ENCODE measurements at regions not wholly inside any gene's neighbourhood (a gene's known extent, or its start where the extent isn't known, plus 50 kb on each side); places are given as distances from the start of the nearest gene placed in this dataset.

DNA sequence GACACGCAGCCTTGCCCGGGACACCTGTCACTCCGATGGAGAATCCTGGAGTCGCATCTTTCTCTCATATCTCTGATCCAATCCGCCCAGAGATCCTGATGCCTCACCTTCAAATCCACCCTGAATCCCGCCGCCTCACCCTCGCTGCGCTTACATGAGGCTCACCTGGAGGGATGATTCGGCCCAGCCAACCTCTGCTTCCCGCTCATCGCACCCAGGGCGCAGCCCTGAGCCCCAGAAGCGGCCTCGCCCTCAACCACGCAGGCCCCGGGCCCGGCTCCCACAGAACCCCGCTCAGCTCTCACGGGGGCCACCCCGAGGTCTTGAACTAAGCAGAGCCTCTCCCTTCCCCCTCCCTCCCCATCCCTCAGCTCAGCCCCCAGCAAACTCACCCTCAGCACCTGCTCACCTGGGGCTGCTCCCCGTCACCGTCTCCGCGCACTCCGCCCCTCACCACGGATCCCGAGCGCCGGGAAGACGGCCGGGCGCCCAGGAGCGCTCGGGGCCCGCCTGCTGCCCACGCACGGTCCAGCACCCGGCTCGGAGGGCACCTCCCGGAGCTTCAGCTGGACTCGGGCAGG, 160.0 kb downstream of the NDUFA10 start:
- H3K9me3 ChIP-seq (ENCODE audit: insufficient read depth, low read depth, low read length): peaks cover 19% of the 10 kb centered on the region; the same call in 1 of the 2 replicates
- 96% methylated on average over 42 of the region's 42 CpGs for WGBS
- no peaks in the 10 kb centered on the region for H3K27me3 ChIP-seq (ENCODE audit: insufficient read depth, low read length)
- H3K27ac ChIP-seq (ENCODE audit: low read depth, low read length): no peak overlapping the region
- peaks cover 9% of the 10 kb centered on the region for H3K4me1 ChIP-seq (ENCODE audit: insufficient read depth, low read length)
- H3K9ac ChIP-seq (ENCODE audit: low read depth, low read length): no peak overlapping the region
- no peaks in the 10 kb centered on the region for H3K36me3 ChIP-seq (ENCODE audit: insufficient read depth, low read length)
- H3K4me3 ChIP-seq (ENCODE audit: low read length): no peak overlapping the region

DNA sequence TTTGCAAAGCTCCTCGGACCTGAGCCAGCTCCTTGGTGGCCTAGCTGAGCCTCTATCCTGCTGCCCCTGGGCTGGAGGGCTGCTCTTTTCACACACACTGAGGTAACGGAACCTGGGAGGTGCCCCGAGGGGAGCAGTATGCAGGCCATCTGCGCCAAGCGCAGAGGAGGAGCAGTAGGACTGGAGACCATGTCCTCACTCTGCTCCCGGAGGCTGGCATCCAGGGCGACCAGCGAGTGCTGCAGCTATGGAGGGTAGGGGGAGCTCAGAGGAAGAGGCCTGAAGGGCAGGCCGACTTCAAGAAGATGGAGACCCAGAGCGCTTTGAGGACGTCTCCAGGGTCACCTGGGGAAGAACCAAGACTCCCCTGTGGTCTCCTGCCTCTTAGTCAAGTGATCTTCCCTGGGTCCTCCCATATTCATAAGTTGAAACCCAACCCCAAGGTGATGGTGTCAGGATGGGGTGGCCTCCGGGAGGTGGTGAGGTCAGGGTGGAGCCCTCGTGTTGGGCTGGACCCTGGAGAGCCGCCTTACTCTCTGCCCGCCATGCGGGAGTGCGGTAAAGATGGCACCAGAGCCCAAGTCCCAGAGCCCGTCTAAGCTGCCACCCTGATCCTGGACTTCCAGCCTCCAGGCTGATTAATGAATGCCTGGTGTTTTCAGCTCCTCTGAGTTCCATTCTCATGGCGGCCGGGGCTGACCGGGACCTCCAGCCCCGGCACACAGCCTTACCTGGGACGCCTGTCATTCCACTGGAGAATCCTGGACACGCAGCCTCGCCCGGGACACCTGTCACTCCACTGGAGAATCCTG, 160.7 kb downstream of the NDUFA10 start:
- H3K36me3 ChIP-seq (ENCODE audit: insufficient read depth, low read length): no peaks in the 10 kb centered on the region
- no peak overlapping the region for H3K27ac ChIP-seq (ENCODE audit: low read depth, low read length)
- no peak overlapping the region for H3K4me3 ChIP-seq (ENCODE audit: low read length)
- peaks cover 9% of the 10 kb centered on the region for H3K4me1 ChIP-seq (ENCODE audit: insufficient read depth, low read length)
- peaks cover 19% of the 10 kb centered on the region; the same call in 1 of the 2 replicates for H3K9me3 ChIP-seq (ENCODE audit: insufficient read depth, low read depth, low read length)
- 94% methylated on average over 26 of the region's 26 CpGs for WGBS
- no peak overlapping the region for H3K9ac ChIP-seq (ENCODE audit: low read depth, low read length)
- no peaks in the 10 kb centered on the region for H3K27me3 ChIP-seq (ENCODE audit: insufficient read depth, low read length)

DNA sequence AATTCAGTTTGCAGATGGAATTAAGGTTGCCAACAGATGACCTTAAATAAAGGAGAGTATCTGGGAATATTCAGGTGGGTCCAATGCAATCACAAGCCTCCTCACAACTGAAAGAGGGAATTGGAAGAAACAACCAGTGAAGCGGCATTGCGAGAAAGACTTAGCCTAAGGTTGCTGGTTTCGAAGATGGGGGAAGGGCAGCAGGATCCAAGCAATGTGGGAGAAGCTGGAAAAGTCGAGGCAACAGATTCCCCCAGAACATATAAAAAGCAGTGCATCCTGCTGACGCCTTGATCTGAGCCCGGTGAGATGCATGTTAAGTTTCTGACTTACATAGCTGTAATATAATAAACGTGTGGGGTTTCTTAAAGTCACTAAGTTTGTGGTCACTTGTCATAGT, 162.5 kb downstream of the NDUFA10 start:
- WGBS: 85% methylated on average over 7 of the region's 7 CpGs
- peaks cover 9% of the 10 kb centered on the region for H3K4me1 ChIP-seq (ENCODE audit: insufficient read depth, low read length)
- peaks cover 11% of the 10 kb centered on the region; the same call in 1 of the 2 replicates for H3K9me3 ChIP-seq (ENCODE audit: insufficient read depth, low read depth, low read length)
- no peak overlapping the region for H3K27ac ChIP-seq (ENCODE audit: low read depth, low read length)
- no peaks in the 10 kb centered on the region for H3K36me3 ChIP-seq (ENCODE audit: insufficient read depth, low read length)
- no peak overlapping the region for H3K4me3 ChIP-seq (ENCODE audit: low read length)
- H3K9ac ChIP-seq (ENCODE audit: low read depth, low read length): no peak overlapping the region
- no peaks in the 10 kb centered on the region for H3K27me3 ChIP-seq (ENCODE audit: insufficient read depth, low read length)

DNA sequence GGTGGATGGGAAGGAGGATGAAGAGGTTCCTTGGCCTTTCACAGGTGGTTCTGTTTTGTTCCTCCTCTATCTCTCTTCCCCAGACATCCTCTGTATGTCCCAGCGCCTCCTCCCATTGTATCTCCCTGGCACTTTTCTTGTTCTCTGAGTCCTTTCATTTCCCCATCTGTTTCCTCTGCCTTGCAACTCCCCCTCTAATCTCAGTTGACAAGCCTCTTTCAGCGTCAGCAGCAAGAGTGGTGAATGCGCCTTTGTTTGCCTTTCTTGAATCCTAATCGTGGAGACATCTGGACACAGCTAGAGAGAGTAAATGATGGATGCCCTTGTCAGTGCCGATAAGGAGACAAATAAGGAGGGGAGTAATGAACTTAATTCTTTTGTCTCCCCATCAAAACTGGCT, 167.0 kb downstream of the NDUFA10 start:
- H3K27ac ChIP-seq (ENCODE audit: low read depth, low read length): no peak overlapping the region
- WGBS: 87% methylated on average over 5 of the region's 5 CpGs
- H3K4me3 ChIP-seq (ENCODE audit: low read length): no peak overlapping the region
- H3K27me3 ChIP-seq (ENCODE audit: insufficient read depth, low read length): no peaks in the 10 kb centered on the region
- 0 out of 2 replicates have a peak, but pooled peaks cover 3% of the 10 kb centered on the region for H3K9me3 ChIP-seq (ENCODE audit: insufficient read depth, low read depth, low read length)
- H3K4me1 ChIP-seq (ENCODE audit: insufficient read depth, low read length): peaks cover 7% of the 10 kb centered on the region
- H3K9ac ChIP-seq (ENCODE audit: low read depth, low read length): no peak overlapping the region
- no peaks in the 10 kb centered on the region for H3K36me3 ChIP-seq (ENCODE audit: insufficient read depth, low read length)

DNA sequence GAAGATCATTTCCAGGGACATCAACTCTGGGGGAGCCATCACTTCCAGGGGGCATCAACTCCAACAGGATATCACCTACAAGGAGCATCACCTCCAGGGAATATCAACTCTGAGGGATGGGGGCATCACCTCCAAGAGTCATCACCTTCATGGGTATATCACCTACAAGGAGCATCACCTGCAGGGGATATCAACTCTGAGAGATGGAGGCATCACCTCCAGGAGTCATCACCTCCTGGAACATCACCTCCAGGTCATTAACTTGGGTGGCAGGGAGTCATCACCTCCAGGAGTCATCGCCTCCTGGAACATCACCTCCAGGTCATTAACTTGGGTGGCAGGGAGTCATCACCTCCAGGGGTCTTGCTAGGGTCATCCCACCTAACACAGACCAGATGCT, 167.6 kb downstream of the NDUFA10 start:
- WGBS: 86% methylated on average over 1 of the region's 1 CpG
- no peak overlapping the region for H3K27ac ChIP-seq (ENCODE audit: low read depth, low read length)
- no peaks in the 10 kb centered on the region for H3K27me3 ChIP-seq (ENCODE audit: insufficient read depth, low read length)

DNA sequence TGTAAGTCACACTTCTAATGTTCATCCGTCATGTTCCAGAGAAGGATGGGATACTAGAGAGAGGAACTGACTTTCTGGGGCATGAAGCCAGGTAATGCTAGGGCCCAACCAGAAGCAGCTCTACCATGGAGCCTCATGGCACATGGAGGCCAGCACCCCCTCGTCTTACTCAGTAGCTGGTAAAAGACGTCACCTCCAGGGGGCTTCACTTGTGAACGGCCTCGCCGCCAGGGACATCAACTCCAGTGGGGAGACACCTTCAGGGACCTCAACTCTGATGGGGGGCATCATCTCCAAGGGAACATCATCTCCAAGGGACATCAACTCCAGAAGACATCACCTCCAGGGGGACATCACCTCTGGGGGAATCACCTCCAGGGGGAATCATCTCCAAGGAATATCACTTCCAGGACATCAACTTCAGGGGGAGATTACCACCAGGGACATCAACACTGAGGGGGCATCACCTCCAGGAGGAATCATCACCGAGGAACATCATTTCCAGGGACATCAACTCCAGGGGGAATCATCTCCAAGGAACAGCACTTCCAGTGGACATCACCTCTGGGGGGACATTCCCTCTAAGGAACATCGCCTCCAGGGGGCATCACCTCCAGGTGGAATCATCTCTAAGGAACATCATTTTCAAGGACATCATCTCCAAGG, 168.4 kb downstream of the NDUFA10 start:
- Histone ChIP-seq H3K4me3 (ENCODE audit: low read length) (no peak overlapping the region), H3K9ac (ENCODE audit: low read depth, low read length) (no peak overlapping the region), H3K36me3 (ENCODE audit: insufficient read depth, low read length) (no peaks in the 10 kb centered on the region), H3K27ac (ENCODE audit: low read depth, low read length) (no peak overlapping the region), H3K4me1 (ENCODE audit: insufficient read depth, low read length) (no peaks in the 10 kb centered on the region), H3K9me3 (ENCODE audit: insufficient read depth, low read depth, low read length) (0 out of 2 replicates have a peak, but pooled peaks cover 3% of the 10 kb centered on the region), H3K27me3 (ENCODE audit: insufficient read depth, low read length) (no peaks in the 10 kb centered on the region)
- 93% methylated on average over 8 of the region's 8 CpGs for WGBS

More for the DNA sequence above, 167.6 kb downstream of the NDUFA10 start:
- H3K4me1 ChIP-seq (ENCODE audit: insufficient read depth, low read length): peaks cover 3% of the 10 kb centered on the region
- H3K9ac ChIP-seq (ENCODE audit: low read depth, low read length): no peak overlapping the region
- H3K36me3 ChIP-seq (ENCODE audit: insufficient read depth, low read length): no peaks in the 10 kb centered on the region
- H3K9me3 ChIP-seq (ENCODE audit: insufficient read depth, low read depth, low read length): 0 out of 2 replicates have a peak, but pooled peaks cover 3% of the 10 kb centered on the region
- no peak overlapping the region for H3K4me3 ChIP-seq (ENCODE audit: low read length)

DNA sequence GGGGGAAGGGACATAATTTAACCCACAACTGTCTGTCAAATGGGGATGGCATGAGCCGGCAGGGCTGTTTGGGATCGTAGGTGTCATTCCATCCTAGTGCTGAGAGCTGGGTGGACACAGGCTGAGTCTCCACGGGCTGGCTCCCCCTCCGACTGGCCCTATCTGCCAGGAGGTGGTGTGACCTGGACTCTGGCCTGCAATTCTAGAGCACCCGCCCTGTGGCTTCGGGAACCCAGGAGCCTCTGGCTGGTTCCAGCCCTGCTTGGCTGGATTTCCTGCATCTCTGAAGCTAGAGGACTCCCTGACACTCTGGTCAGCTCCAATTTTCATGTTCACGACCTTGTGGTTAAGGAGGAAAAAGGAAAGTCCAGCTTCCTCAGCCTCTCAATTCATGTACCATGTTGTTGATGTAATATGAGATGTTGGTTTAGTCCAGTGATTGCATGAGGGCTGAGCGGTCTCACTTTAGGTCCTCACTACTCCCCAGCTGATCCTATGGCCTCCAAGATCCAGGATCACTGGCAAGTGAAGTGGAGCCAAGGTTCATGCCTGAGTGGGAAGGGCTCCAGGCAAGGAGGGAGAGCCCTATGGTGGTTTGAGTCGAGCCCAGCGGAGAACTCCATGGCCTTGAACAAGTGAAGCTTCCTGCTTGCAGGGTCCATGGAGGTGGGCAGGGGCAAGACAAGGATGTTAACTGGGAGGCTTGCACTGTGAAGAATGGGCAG, 169.1 kb downstream of the NDUFA10 start:
- Histone ChIP-seq H3K27ac (ENCODE audit: low read depth, low read length) (no peak overlapping the region), H3K36me3 (ENCODE audit: insufficient read depth, low read length) (no peaks in the 10 kb centered on the region), H3K9ac (ENCODE audit: low read depth, low read length) (no peak overlapping the region), H3K4me1 (ENCODE audit: insufficient read depth, low read length) (no peaks in the 10 kb centered on the region), H3K4me3 (ENCODE audit: low read length) (no peak overlapping the region), H3K27me3 (ENCODE audit: insufficient read depth, low read length) (no peaks in the 10 kb centered on the region), H3K9me3 (ENCODE audit: insufficient read depth, low read depth, low read length) (0 out of 2 replicates have a peak, but pooled peaks cover 3% of the 10 kb centered on the region)
- 94% methylated on average over 10 of the region's 10 CpGs for WGBS

DNA sequence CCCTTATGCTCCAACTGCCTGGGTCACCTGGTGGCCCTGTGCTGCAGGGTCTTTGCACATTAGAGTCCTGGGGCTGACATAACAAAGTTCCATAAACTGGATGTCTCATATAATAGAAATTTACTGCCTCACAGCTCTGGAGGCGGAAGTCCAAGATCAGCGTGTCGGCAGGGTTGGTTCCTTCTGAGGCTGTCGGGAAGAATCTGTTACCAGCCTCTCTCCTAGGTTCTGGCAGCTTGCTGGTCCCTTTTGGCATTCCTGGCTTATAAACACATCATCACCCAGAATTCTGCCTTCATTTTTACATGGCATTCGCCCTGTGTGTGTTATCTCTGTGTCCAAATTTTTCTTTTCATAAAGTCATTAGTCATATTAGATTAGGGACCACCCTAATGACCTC, 170.5 kb downstream of the NDUFA10 start:
- Histone ChIP-seq H3K36me3 (ENCODE audit: insufficient read depth, low read length) (no peaks in the 10 kb centered on the region), H3K27ac (ENCODE audit: low read depth, low read length) (no peak overlapping the region), H3K4me3 (ENCODE audit: low read length) (no peak overlapping the region), H3K4me1 (ENCODE audit: insufficient read depth, low read length) (no peaks in the 10 kb centered on the region), H3K9ac (ENCODE audit: low read depth, low read length) (no peak overlapping the region), H3K9me3 (ENCODE audit: insufficient read depth, low read depth, low read length) (0 out of 2 replicates have a peak, but pooled peaks cover 3% of the 10 kb centered on the region), H3K27me3 (ENCODE audit: insufficient read depth, low read length) (no peaks in the 10 kb centered on the region)
- WGBS: 95% methylated on average over 5 of the region's 5 CpGs

DNA sequence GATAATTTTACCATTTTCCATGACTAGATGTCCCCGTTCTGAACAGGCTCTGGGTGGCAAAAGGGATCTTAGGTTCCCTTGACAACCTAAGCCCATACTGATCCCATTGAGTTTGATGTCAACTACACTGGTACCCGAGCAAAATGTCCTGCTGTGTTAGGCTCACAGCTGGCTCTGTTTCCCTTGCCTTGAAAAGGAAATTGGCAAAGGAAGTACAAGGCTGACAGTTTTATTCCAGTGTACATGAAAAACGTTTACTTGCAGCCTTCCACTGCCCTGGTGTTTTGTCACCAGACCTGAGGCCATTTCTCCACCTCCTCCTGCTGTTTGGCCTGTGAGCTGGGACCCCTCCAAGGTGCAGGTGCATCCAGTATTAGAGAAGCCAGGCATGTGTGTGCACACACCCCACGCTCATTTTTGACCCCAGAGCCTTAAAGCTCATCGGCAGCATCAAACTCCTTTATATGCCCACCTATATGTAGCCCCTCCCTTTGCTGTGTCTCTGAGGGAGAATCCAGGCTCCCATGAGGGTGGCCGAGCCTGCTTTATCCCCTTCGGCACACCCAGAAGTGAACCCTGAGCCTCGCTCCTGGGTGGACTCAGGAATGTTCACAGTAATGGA, 171.3 kb downstream of the NDUFA10 start:
- Histone ChIP-seq H3K9ac (ENCODE audit: low read depth, low read length) (no peak overlapping the region), H3K4me3 (ENCODE audit: low read length) (no peak overlapping the region), H3K27ac (ENCODE audit: low read depth, low read length) (no peak overlapping the region), H3K36me3 (ENCODE audit: insufficient read depth, low read length) (no peaks in the 10 kb centered on the region), H3K9me3 (ENCODE audit: insufficient read depth, low read depth, low read length) (0 out of 2 replicates have a peak, but pooled peaks cover 3% of the 10 kb centered on the region), H3K4me1 (ENCODE audit: insufficient read depth, low read length) (no peaks in the 10 kb centered on the region), H3K27me3 (ENCODE audit: insufficient read depth, low read length) (no peaks in the 10 kb centered on the region)
- WGBS: 84% methylated on average over 8 of the region's 8 CpGs

DNA sequence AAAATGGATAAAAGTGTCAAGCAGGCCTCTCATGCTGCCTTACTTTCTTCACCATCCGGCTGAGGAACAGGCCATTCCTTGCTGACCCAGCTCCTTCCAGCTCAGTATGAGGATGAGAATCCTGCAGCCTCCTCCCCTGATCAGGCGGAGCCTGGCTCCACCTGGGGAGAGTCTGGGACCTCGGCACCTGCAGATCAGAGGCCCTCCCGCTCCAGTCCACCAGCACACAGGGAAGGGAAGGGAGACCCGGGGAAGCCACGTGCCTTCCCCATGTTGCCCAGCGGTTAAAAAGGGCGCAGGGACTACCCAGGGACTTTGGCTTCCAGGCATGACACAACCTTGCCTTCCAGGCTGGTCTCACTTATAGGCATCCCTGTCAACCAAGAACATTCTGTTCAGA, 172.0 kb downstream of the NDUFA10 start:
- H3K36me3 ChIP-seq (ENCODE audit: insufficient read depth, low read length): no peaks in the 10 kb centered on the region
- 0 out of 2 replicates have a peak, but pooled peaks cover 3% of the 10 kb centered on the region for H3K9me3 ChIP-seq (ENCODE audit: insufficient read depth, low read depth, low read length)
- no peak overlapping the region for H3K4me3 ChIP-seq (ENCODE audit: low read length)
- no peaks in the 10 kb centered on the region for H3K27me3 ChIP-seq (ENCODE audit: insufficient read depth, low read length)
- 89% methylated on average over 8 of the region's 8 CpGs for WGBS
- no peak overlapping the region for H3K9ac ChIP-seq (ENCODE audit: low read depth, low read length)
- no peak overlapping the region for H3K27ac ChIP-seq (ENCODE audit: low read depth, low read length)
- no peaks in the 10 kb centered on the region for H3K4me1 ChIP-seq (ENCODE audit: insufficient read depth, low read length)

All from HUES64 (cell line).